Effector memory CD8-positive, alpha-beta T cell (primary cell): ENCODE measurements at regions not wholly inside any gene's neighbourhood (a gene's known extent, or its start where the extent isn't known, plus 50 kb on each side); places are given as distances from the start of the nearest gene placed in this dataset.
"Not testable (repeated sequence)": the region's sequence is repeated elsewhere in the genome, so short reads cannot be mapped to it uniquely, and the experiment has no call there.

Experiments used
- ATAC-seq: fragments of 150-1000 bp; cut with Tn5 transposase; replicated peaks from 2 replicates; pipeline ENCODE4 v1.10.0; 2021; ENCODE audit warnings: mild to moderate bottlenecking, moderate library complexity
- DNase-seq, 3 experiments: peaks; one replicate each; pipeline ENCODE4 v3.0.0; 2021
- H3K27ac Mint-ChIP-seq, 2 donors: one replicate each; pipeline ENCODE4 v1.8.0; 2022; ENCODE audit warnings: mild to moderate bottlenecking in 2 of 2, mixed read lengths in 2 of 2, moderate library complexity in 2 of 2
- H3K27me3 Mint-ChIP-seq, 2 donors: one replicate each; pipeline ENCODE4 v1.8.0; 2022; ENCODE audit warnings: mixed read lengths in 2 of 2
- H3K36me3 Mint-ChIP-seq: one replicate; pipeline ENCODE4 v1.8.0; 2022; ENCODE audit warnings: mild to moderate bottlenecking, moderate library complexity, mixed read lengths; ENCODE audit not compliant: insufficient read depth
- H3K4me1 Mint-ChIP-seq, 2 donors: one replicate each; pipeline ENCODE4 v1.8.0; 2022; ENCODE audit warnings: low read depth in 2 of 2, mixed read lengths in 2 of 2
- H3K4me3 Mint-ChIP-seq, 2 donors: one replicate each; pipeline ENCODE4 v1.8.0; 2022; ENCODE audit warnings: mild to moderate bottlenecking in 2 of 2, mixed read lengths in 2 of 2, moderate library complexity in 2 of 2
- H3K9me3 Mint-ChIP-seq, 2 donors: one replicate each; pipeline ENCODE4 v1.8.0; 2022; ENCODE audit warnings: mixed read lengths in 2 of 2

DNA sequence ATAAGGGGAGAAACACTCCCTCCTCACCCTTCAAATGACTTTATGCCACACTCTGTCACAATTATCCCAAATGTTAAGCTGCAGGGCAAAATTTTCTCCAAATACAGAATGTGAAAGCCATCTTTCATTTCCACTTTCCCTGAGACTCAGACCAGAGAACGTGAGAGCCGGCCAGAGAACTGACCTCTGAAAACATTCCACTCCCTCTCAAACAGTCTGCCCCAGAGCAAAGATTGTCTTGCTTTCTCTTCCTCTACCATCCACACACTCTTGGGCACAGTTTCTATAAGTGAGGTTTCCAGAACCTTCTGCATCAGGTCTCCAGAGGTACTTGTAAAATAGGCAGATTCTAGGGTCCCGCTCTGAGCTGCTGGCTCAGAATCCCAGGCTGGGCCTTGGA, 278.1 kb downstream of the FRK start:
- ATAC-seq (no peak), DNase-seq (no peak)
- Mint-ChIP-seq H3K9me3 (peaks cover 0 to 5% of the 10 kb centered on the region in 2 donors), H3K4me1 (no peaks in the 10 kb centered on the region), H3K27ac (no peak overlapping the region), H3K36me3 (no peaks in the 10 kb centered on the region), H3K27me3 (no peaks in the 10 kb centered on the region), H3K4me3 (no peak overlapping the region)

DNA sequence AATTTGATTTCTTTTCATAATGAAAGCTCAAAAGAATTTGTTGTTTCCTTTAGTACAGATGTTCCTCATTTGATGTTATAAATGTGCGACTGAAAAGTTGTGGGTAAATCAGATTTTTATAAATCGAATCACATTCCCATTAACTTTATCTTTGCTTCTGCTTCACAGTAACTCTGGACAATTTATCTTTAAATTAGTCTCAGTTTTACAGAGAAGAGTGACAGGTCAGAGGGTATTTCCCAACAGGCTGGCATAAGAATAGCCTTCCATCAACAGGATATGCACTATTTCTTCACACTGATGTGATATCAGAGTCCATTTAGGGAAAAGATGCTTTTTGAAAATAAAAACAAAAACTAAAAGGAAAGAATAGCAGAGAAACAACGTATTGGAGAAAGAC, 286.9 kb downstream of the FRK start:
- no peak overlapping the region for H3K27ac Mint-ChIP-seq
- no peak overlapping the region for H3K4me3 Mint-ChIP-seq
- no peaks in the 10 kb centered on the region for H3K36me3 Mint-ChIP-seq
- DNase-seq (no peak), ATAC-seq (no peak)
- H3K9me3 Mint-ChIP-seq = peaks cover 0 to 4% of the 10 kb centered on the region in 2 donors
- H3K4me1 Mint-ChIP-seq = no peaks in the 10 kb centered on the region
- H3K27me3 Mint-ChIP-seq = no peaks in the 10 kb centered on the region

DNA sequence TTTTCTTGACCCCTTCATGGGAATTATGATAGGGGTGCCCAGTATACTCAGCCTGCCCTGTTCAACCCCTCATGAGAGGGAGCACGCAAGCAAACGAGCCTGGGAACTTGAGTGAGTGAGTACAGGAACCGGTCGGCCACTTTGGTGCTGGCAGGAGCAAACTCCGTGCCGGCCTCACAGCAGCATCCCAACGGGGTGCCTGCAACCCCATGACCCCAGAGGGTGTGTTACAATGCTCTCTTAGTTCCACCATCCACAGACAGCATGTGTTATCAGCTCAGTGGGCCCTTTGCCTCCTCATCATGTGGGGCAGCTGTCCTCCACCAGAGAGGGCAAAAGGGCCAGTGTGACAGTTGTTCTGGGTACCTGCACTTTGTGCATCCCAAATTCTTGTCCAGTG, 289.8 kb downstream of the FRK start:
- Mint-ChIP-seq H3K9me3 (peaks cover 0 to 4% of the 10 kb centered on the region in 2 donors), H3K4me1 (no peaks in the 10 kb centered on the region), H3K27me3 (no peaks in the 10 kb centered on the region), H3K27ac (no peak overlapping the region), H3K36me3 (no peaks in the 10 kb centered on the region), H3K4me3 (no peak overlapping the region)
- no peak for ATAC-seq
- no peak for DNase-seq

DNA sequence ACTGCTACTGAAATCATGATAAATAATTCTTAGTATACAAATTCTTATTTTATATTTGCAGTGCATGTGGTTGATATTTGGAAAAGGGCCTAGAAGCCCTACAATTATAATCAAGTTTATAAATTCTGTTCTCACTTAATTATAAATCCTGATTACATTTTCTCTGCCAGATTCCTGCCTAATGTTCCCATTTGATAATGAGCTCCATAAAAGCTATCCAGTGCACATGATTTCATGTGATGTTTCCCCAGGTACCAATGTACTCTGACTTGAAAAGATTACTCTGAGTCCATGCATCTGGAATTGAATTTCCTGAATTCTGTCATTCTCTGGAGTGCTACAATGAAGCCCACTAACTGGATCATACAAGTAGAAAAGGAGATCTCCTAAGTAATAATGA, 292.2 kb downstream of the FRK start:
- DNase-seq (no peak), ATAC-seq (no peak)
- Mint-ChIP-seq H3K27ac (no peak overlapping the region), H3K36me3 (no peaks in the 10 kb centered on the region), H3K4me1 (no peaks in the 10 kb centered on the region), H3K4me3 (no peak overlapping the region), H3K27me3 (no peaks in the 10 kb centered on the region), H3K9me3 (no peaks in the 10 kb centered on the region)

DNA sequence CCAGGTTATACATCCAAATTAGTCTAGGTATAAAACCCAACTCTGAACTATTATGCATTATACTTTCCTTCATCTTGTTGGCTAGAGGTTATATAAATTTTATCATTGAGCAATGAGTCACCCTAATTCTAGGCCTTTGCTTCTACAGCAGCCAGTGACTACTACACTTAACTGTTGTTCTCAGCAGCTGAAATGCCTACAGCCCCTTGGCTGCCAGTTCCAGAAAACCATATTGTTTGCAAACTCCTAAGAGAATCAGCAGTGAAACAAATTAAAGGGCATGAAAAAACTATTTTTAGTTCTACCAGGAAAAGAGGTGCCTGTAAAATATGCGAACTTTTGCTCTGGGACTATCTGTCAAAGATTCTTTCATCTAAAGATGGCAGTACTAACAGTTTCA, 292.8 kb downstream of the FRK start:
- Mint-ChIP-seq H3K27me3 (no peaks in the 10 kb centered on the region), H3K27ac (no peak overlapping the region), H3K4me1 (no peaks in the 10 kb centered on the region), H3K9me3 (no peaks in the 10 kb centered on the region), H3K36me3 (no peaks in the 10 kb centered on the region), H3K4me3 (no peak overlapping the region)
- DNase-seq (no peak), ATAC-seq (no peak)

DNA sequence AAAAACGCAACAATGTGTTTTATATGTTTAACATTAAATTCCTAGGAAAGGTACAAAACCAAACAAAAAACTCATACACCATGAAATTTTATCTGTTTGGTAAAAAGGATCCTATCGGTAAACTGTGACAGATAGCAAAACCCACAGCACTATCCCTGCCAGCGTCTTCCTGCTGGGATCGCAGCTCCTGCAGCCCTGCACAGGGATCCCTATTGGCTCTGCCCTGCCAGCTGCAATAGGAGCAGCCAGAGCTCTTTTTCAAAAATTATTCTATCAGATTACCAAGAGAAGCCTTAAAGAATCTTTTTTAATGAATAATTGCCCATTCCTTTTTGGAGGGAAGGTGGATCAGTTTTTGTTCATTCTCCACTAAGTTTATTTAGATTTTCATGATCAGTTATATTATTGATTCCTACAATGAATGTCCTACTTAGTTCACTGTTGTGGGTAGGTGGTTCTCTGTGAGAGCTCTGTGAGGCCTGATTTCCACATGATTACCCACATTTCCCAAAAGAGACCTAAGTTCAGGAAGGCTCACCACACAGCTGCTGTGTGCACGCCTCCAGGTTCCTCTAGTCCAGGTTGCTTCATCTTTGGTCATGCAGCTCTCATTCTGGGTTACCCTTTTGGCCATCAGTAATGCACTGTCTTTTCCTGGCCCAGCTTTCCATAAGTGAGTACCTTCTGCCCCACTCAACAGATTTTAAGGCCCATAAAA, 293.8 kb downstream of the FRK start:
- Mint-ChIP-seq H3K4me1 (no peaks in the 10 kb centered on the region), H3K27me3 (no peaks in the 10 kb centered on the region), H3K4me3 (no peak overlapping the region), H3K27ac (no peak overlapping the region), H3K9me3 (no peaks in the 10 kb centered on the region), H3K36me3 (no peaks in the 10 kb centered on the region)
- no peak for DNase-seq
- no peak for ATAC-seq

DNA sequence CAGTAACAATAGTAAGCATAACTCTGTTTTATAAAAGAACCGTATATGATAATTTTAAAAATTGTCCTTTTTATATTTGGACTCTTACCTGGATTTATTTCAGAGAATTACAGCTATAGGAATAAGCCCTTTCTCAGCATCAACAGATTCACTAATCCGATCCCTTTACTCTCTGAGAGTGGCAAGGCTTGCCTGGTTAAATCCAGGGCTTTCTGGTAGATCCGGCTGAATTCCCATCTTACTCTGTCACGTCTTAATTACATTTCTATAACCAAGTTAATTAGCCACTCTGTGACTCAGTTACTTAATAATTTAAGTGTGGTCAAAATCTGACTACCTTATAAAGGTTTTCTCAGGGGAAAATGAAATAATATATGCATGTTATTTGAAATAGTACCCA, 294.7 kb downstream of the FRK start:
- no peak overlapping the region for H3K4me3 Mint-ChIP-seq
- no peaks in the 10 kb centered on the region for H3K27me3 Mint-ChIP-seq
- no peaks in the 10 kb centered on the region for H3K36me3 Mint-ChIP-seq
- no peaks in the 10 kb centered on the region for H3K9me3 Mint-ChIP-seq
- DNase-seq (no peak), ATAC-seq (no peak)
- no peak overlapping the region for H3K27ac Mint-ChIP-seq
- H3K4me1 Mint-ChIP-seq = no peaks in the 10 kb centered on the region

DNA sequence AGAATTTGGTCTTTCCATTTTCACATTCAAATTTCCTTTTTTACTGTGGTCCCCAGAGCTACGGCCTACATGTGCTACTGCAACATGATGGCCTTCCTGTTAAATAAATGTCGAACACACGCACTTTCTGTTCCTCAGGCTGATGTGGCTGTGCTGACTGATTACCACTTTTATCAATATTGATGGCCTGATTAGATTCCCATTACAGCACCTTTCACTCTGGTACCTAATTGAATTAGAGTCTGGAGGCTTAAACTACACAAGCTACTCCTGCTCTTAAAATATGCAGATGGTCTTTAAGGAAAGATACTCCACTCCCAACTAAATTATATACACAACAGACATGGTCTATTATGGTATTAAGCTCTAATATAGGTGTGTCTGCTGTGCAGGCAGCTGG, 301.6 kb downstream of the FRK start:
- no peak for ATAC-seq
- H3K4me1 Mint-ChIP-seq = no peaks in the 10 kb centered on the region
- peaks cover 3% of the 10 kb centered on the region for H3K36me3 Mint-ChIP-seq
- no peak for DNase-seq
- peaks cover 0 to 2% of the 10 kb centered on the region in 2 donors for H3K9me3 Mint-ChIP-seq
- H3K27me3 Mint-ChIP-seq = no peaks in the 10 kb centered on the region
- no peak overlapping the region for H3K27ac Mint-ChIP-seq
- no peak overlapping the region for H3K4me3 Mint-ChIP-seq

DNA sequence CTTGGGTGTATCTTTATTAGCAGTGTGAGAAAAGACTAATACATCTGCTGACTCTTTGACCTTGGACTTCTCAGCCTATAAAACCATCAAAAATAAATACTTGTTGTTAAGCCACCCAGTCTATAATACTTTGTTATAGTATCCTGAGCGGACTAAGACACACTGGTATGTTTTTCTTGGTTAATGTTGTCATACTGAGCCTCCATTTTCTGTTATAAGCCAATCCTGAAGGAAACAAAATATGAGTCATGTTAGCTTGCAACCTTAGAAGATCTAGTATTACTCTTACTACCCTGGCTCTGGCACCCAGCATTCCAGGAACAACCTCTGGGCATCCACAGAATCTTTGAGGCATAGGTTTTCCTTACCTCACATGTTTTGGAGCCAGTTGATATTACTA, 307.2 kb downstream of the FRK start:
- peaks cover 4 to 6% of the 10 kb centered on the region in 2 donors for H3K9me3 Mint-ChIP-seq
- peaks cover 3% of the 10 kb centered on the region for H3K36me3 Mint-ChIP-seq
- no peak for ATAC-seq
- H3K4me3 Mint-ChIP-seq = no peak overlapping the region
- no peaks in the 10 kb centered on the region for H3K4me1 Mint-ChIP-seq
- no peak for DNase-seq
- H3K27me3 Mint-ChIP-seq = no peaks in the 10 kb centered on the region
- H3K27ac Mint-ChIP-seq = no peak overlapping the region

DNA sequence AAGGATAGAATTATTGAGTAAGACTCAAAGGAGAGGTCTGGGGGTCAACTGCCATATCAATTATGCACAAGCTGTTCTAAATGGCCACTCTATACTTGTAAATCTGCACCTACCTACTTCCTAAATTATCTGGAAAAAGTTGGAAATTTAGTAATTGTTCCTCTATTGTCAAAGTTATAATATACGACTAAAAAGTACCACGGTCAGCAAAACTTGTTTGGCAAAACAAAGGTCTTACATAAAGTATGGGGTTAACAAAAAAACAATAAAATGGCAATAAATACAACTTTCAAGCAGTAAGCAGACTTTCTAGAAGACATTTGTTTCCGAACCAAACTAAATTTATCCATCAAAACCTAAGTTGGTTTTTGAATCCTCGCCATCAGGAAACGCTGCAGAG, 309.7 kb downstream of the FRK start:
- Mint-ChIP-seq H3K27me3 (no peaks in the 10 kb centered on the region), H3K36me3 (no peaks in the 10 kb centered on the region), H3K27ac (no peak overlapping the region), H3K4me1 (no peaks in the 10 kb centered on the region), H3K9me3 (peaks cover 8 to 9% of the 10 kb centered on the region in 2 donors), H3K4me3 (no peak overlapping the region)
- ATAC-seq (no peak), DNase-seq (no peak)

DNA sequence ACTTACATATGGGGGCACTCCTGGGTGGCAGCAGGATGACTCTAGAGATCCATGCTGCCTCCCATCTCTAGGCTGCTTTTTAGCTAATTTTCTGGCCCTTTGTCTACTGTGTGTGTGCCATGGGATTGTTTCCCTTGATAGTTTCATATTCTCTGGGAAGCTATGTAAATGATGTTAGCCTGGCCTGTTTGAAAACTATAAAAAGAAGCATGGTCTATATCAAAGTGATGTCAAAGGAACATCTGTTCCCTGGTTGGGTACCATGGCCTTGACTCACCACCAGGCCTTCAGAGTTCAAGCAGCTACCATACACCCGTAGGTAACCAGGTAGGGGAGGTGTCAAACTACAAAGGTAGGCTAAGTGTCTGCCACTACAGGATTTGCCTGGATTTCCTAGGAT, 310.4 kb downstream of the FRK start:
- H3K27me3 Mint-ChIP-seq = no peaks in the 10 kb centered on the region
- ATAC-seq = no peak
- H3K4me1 Mint-ChIP-seq = no peaks in the 10 kb centered on the region
- no peaks in the 10 kb centered on the region for H3K36me3 Mint-ChIP-seq
- H3K4me3 Mint-ChIP-seq = no peak overlapping the region
- no peak for DNase-seq
- H3K9me3 Mint-ChIP-seq = peaks cover 6 to 9% of the 10 kb centered on the region in 2 donors
- H3K27ac Mint-ChIP-seq = no peak overlapping the region

DNA sequence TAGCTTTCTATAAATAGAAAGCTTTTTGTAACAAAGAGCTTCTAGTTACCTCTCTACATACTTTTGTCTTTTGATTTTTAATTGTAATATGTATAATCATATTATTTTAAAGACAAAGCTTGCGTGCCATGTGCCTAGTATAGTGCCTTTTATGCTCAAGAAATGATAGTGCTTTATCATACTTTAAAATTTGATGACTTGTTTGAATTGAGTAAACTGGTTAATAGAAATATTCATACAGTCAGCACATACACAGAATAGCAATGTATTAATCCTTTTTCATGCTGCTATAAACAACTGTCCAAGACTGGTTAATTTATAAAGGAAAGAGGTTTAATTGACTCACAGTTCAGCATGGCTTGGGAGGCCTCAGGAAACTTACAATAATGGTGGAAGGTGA, 313.0 kb downstream of the FRK start:
- no peaks in the 10 kb centered on the region for H3K4me1 Mint-ChIP-seq
- ATAC-seq = no peak
- peaks cover 10 to 21% of the 10 kb centered on the region in 2 donors for H3K9me3 Mint-ChIP-seq
- DNase-seq = no peak
- no peak overlapping the region for H3K4me3 Mint-ChIP-seq
- H3K27me3 Mint-ChIP-seq = no peaks in the 10 kb centered on the region
- H3K36me3 Mint-ChIP-seq = no peaks in the 10 kb centered on the region
- H3K27ac Mint-ChIP-seq = no peak overlapping the region

DNA sequence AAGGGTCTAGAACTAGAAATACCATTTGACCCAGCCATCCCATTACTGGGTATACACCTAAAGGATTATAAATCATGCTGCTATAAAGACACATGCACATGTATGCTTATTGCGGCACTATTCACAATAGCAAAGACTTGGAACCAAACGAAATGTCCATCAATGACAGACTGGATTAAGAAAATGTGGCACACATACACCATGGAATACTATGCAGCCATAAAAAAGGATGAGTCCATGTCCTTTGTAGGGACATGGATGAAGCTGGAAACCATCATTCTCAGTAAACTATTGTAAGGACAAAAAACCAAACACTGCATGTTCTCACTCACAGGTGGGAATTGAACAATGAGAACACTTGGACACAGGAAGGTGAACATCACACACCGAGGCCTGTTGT, 314.1 kb downstream of the FRK start:
- peaks cover 15 to 29% of the 10 kb centered on the region in 2 donors for H3K9me3 Mint-ChIP-seq
- ATAC-seq, H3K4me3 Mint-ChIP-seq, H3K4me1 Mint-ChIP-seq, H3K27ac Mint-ChIP-seq, DNase-seq, H3K36me3 Mint-ChIP-seq, H3K27me3 Mint-ChIP-seq: not testable (repeated sequence)

DNA sequence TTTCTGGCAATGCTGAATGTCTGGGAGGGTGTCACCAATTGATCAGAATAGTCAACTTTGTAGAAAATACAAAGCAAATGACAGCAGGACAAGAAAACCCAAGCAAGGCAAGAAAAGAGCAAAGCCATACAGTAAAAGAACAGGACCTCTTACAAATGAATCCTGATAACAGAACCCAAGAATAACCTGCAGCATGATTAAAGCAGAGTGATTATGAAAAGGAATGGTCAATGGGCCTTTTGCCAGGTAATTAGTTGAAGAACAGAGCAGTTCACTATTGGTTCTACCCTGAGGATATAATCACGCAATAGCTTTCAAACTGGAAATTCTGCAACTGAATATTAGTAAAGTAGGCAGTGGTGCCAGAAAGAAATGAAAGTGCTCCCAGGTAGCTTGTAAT, 319.8 kb downstream of the FRK start:
- H3K4me3 Mint-ChIP-seq = no peak overlapping the region
- no peaks in the 10 kb centered on the region for H3K36me3 Mint-ChIP-seq
- DNase-seq (no peak), ATAC-seq (no peak)
- H3K27me3 Mint-ChIP-seq = no peaks in the 10 kb centered on the region
- H3K4me1 Mint-ChIP-seq = no peaks in the 10 kb centered on the region
- H3K9me3 Mint-ChIP-seq = peaks cover 11 to 20% of the 10 kb centered on the region in 2 donors
- no peak overlapping the region for H3K27ac Mint-ChIP-seq

DNA sequence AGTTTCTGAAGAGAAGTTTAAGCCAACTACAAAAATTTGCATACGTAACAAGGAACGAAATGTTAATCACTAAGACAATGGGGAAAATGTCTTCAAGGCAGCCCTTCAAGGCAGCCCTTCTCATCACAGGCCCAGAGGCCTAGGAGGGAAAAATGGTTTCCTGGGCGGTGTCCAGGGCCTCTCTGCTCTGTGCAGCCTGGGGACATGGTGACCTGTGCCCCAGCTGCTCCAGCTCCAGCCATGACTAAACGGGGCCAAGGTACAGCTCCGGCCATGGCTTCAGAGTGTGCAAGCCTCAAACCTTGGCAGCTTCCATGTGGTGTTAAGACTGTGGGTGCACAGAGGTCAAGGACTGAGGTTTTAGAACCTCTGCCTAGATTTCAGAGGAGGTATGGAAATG, 325.1 kb downstream of the FRK start:
- H3K27ac Mint-ChIP-seq = no peak overlapping the region
- no peaks in the 10 kb centered on the region for H3K27me3 Mint-ChIP-seq
- peaks cover 8 to 20% of the 10 kb centered on the region in 2 donors for H3K9me3 Mint-ChIP-seq
- ATAC-seq (no peak), DNase-seq (no peak)
- H3K4me3 Mint-ChIP-seq = no peak overlapping the region
- H3K4me1 Mint-ChIP-seq = no peaks in the 10 kb centered on the region
- no peaks in the 10 kb centered on the region for H3K36me3 Mint-ChIP-seq
